ENCODE measurements at regions not wholly inside any gene's neighbourhood (a gene's known extent, or its start where the extent isn't known, plus 50 kb on each side); places are given as distances from the start of the nearest gene placed in this dataset.
"Not testable (repeated sequence)": the region's sequence is repeated elsewhere in the genome, so short reads cannot be mapped to it uniquely, and the experiment has no call there.

DNA sequence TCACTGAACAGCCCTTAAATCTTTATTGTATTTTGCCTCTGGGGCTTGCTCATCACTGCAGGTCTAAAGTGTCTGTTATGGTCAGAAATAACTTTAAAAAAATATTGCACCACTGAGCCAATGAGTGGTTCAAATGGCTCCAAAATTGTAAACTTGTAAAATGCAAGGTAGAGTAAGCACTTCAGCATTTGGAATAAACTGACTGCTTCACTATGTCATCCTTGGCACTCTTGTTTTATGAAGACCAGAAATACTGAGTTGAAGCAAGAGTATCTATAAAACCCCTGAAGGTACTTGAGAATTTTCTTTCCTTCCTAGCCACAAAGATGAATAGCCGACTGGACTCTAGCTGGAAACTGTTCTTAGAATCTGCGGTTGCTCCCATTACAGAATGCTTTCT lies 390.3 kb upstream of the DPH6 start:
- intact Hi-C loops (cut with DNase I) = no loop called here
- ATAC-seq (no peak), DNase-seq (ENCODE audit: low spot score) (no peak)

GRCh38 chr15:35937380-35937779 lies 391.4 kb upstream of the DPH6 start:
- no peak for DNase-seq (ENCODE audit: low spot score)
- ATAC-seq = no peak
- intact Hi-C loops (cut with DNase I) = no loop called here

GRCh38 chr15:35944945-35945585 lies 399.1 kb upstream of the DPH6 start:
- DNase-seq (ENCODE audit: low spot score) (no peak), ATAC-seq (no peak)
- intact Hi-C loops (cut with DNase I) = no loop called here

- intact Hi-C loops (cut with DNase I) = no loop called here
- no peak for DNase-seq (ENCODE audit: low spot score)
- no peak for ATAC-seq
Observed at GRCh38 chr15:35953424-35953823, 407.5 kb upstream of the DPH6 start.

DNA sequence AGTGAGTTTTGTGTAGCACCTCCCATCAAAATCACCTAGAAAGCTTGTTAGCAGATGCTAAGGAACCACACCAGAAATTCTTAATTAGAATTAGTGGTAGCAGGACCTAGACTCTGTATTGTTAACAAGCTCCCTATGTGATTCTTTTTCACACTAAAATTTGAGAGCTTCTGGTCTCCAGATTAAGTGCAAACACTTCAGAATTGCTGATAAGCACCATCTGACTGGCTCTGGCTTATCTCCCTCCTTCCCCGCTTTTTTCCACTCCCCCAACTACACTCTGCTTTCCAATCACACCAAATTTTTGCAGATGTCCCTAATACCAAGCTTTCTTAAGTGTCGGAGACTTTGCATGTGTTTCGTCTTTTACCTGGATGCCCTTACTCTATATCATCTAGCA lies 410.1 kb upstream of the DPH6 start:
- DNase-seq (ENCODE audit: low spot score) (no peak), ATAC-seq (no peak)
- intact Hi-C loops (cut with DNase I) = no loop called here

DNA sequence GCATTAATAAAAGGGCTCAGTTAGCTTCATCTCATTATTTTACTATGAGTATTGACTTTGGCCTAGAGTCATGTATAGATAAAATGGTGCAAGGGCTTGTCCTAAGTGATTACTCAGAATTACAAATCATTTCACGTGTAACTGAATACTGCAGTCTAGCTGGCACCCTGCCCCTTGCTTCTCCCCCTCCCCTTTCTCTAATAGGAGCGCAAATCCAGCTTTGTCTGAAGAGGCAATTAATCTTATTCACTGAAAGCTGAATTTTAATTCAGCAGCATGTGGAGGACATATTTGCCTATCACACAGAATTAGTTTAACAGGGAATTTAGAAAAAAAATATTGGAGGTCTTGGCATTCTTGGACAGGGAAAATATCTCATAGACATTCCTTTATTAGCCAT lies 412.1 kb upstream of the DPH6 start:
- DNase-seq (ENCODE audit: low spot score) (no peak), ATAC-seq (no peak)
- intact Hi-C loops (cut with DNase I) = no loop called here

DNA sequence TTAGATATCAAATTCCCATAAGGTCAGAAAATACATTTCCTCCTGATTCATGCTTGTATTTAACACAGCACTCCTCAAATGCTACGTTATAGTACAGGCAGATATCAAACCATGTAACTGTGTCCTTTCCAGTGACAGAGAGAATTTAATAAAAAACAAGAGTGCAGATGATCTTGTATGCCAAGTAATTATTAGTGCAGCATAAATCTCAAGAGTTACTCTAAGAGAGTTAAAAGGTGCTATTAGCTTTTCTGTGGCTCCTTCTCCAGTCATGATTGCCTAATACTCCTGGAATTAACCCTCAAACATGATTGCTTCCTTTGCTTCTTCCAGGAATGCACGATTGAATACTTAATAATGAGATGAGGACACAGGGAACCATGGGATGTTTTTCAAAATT lies 413.0 kb upstream of the DPH6 start:
- intact Hi-C loops (cut with DNase I) = no loop called here
- DNase-seq (ENCODE audit: low spot score) = no peak
- ATAC-seq = no peak

DNA sequence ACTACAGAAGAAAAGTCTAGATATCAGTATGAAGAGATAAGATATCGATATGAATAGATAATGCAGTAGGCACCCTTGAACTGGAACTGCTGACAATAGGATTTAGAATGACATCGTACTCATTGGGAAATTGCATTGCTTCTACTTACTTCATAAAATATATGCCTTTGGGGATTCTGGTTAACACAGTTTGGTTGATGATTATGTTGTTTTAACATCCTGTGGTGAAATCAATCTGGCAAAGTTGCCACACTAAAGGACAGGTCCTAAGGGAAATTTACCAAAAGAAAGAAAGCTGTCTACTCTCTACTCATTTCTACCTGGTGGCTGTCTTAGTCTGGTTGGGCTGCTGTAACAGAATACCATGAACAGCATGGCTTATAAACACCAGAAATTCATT lies 417.4 kb upstream of the DPH6 start:
- ATAC-seq (no peak), DNase-seq (ENCODE audit: low spot score) (no peak)
- intact Hi-C loops (cut with DNase I) = no loop called here

- intact Hi-C loops (cut with DNase I) = no loop called here
- no peak for DNase-seq (ENCODE audit: low spot score)
- no peak for ATAC-seq
Observed at GRCh38 chr15:35966781-35967180, 420.8 kb upstream of the DPH6 start.

DNA sequence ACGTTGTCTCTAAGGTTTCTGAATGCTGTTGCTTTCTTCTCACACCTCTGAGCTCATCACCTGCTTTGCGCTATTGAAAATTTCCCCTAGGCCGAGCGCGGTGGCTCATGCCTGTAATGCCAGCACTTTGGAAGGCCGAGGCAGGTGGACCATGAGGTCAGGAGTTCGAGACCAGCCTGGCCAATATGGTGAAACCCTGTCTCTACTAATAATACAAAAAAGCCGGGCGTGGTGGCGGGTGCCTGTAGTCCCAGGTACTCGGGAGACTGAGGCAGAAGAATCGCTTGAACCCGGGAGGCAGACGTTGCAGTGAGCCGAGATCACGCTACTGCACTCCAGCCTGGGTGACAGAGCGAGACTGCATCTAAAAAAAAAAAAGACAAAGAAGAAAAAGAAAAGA lies 422.0 kb upstream of the DPH6 start:
- ATAC-seq; intact Hi-C loops (cut with DNase I); DNase-seq (ENCODE audit: low spot score): not testable (repeated sequence)

DNA sequence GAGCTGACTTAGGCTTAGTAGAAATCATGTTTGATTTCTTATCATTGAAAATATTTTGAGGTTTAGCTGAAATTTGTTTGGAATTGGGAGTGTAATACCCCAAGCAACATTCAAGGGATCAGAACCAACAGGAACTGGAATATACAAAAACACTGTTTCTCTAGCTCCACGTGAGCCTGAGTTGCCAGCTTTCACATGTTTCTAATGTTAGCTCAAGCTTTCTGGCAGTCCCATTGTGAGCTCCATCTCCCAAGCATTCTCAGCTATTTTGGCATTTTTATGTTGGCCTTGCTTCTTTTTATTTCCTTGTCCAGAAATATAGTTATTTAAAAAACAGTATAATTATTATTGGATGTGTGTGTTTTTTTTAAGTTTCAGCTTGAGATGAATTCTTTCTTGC lies 427.1 kb upstream of the DPH6 start:
- ATAC-seq = peak; percentile 59
- intact Hi-C loops (cut with DNase I) = no loop called here
- DNase-seq (ENCODE audit: low spot score) = no peak

- ATAC-seq = no peak
- no peak for DNase-seq (ENCODE audit: low spot score)
- intact Hi-C loops (cut with DNase I) = no loop called here
Observed at GRCh38 chr15:35974052-35974451, 428.1 kb upstream of the DPH6 start.

- intact Hi-C loops (cut with DNase I) = no loop called here
Observed at GRCh38 chr15:35975941-35976340, 430.0 kb upstream of the DPH6 start.

GRCh38 chr15:35979608-35980007 lies 433.6 kb upstream of the DPH6 start:
- ATAC-seq (no peak), DNase-seq (ENCODE audit: low spot score) (no peak)
- intact Hi-C loops (cut with DNase I) = no loop called here

More at GRCh38 chr15:35975941-35976340, 430.0 kb upstream of the DPH6 start:
- ATAC-seq = no peak
- DNase-seq (ENCODE audit: low spot score) = no peak

- ATAC-seq (no peak), DNase-seq (ENCODE audit: low spot score) (no peak)
- intact Hi-C loops (cut with DNase I) = no loop called here
Observed at GRCh38 chr15:35980719-35981118, 434.8 kb upstream of the DPH6 start.

- ATAC-seq (peak; percentile 89), DNase-seq (ENCODE audit: low spot score) (peak; percentile 61)
- intact Hi-C loops (cut with DNase I) = no loop called here
Observed at GRCh38 chr15:35986191-35986721, 440.3 kb upstream of the DPH6 start.

DNA sequence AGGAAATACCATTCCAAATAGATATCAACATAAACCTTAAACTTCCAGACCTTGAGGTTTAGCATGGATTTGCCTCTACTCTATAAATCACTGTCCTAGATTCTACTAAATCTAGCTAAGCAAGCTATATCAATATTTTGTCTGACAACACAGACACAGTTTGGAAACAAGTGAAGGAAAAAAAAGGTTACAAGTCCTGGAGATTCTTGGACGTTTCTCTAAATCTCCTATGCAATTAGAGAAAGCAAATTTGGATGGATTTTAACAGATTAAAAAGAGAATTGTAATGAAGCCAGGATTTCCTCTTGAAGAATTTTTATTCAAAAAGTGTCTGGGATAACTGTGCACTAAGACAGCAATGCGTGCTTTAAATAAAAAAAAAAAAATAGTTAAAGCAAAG lies 441.1 kb upstream of the DPH6 start:
- no peak for DNase-seq (ENCODE audit: low spot score)
- no peak for ATAC-seq
- intact Hi-C loops (cut with DNase I) = no loop called here

- DNase-seq (ENCODE audit: low spot score) = no peak
- intact Hi-C loops (cut with DNase I) = no loop called here
- ATAC-seq = no peak
Observed at GRCh38 chr15:35991386-35991785, 445.4 kb upstream of the DPH6 start.

DNA sequence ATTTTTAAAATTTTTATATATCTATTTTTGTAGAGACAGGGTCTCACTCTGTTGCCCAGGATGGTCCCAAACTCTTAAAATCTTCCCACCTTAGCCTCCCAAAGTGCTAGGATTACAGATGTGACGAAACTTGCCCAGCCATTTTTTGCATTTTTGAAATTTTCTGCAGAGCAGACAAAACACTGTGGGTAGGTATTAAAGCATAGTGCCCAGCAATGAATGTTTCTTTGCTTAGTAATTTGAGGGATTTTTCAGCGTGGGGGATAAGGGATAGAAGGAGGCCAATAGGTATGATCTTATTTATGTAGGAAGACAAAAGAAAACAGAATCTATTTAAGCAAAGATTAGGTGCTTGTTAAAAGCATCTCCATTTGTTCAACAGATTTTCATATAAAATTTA lies 446.8 kb upstream of the DPH6 start:
- DNase-seq (ENCODE audit: low spot score) (no peak), ATAC-seq (no peak)
- intact Hi-C loops (cut with DNase I) = no loop called here

GRCh38 chr15:35993196-35993595 lies 447.2 kb upstream of the DPH6 start:
- intact Hi-C loops (cut with DNase I) = no loop called here
- ATAC-seq = no peak
- DNase-seq (ENCODE audit: low spot score) = no peak

- intact Hi-C loops (cut with DNase I) = no loop called here
- no peak for ATAC-seq
- DNase-seq (ENCODE audit: low spot score) = no peak
Observed at GRCh38 chr15:35994876-35995275, 448.9 kb upstream of the DPH6 start.
